Left ventricle myocardium inferior (tissue), 1 donor: ENCODE measurements at regions not wholly inside any gene's neighbourhood (a gene's known extent, or its start where the extent isn't known, plus 50 kb on each side); places are given as distances from the start of the nearest gene placed in this dataset.
"Not testable (repeated sequence)": the region's sequence is repeated elsewhere in the genome, so short reads cannot be mapped to it uniquely, and the experiment has no call there.

ENCODE experiments used
- DNase-seq: peaks from one replicate; pipeline ENCODE4 v3.0.0-alpha.2; 2020
- H3K27ac ChIP-seq: fragments of 200-600 bp; replicated peaks from 2 replicates; pipeline ENCODE4 v1.8.0; 2021
- H3K27me3 ChIP-seq: fragments of 200-600 bp; 2 replicates; pipeline ENCODE4 v1.8.0; 2021; ENCODE audit warnings: low read depth
- H3K36me3 ChIP-seq: fragments of 200-600 bp; 2 replicates; pipeline ENCODE4 v1.8.0; 2021
- H3K4me1 ChIP-seq: fragments of 200-600 bp; 2 replicates; pipeline ENCODE4 v1.8.0; 2021
- H3K4me3 ChIP-seq: fragments of 200-600 bp; 2 replicates; pipeline ENCODE4 v1.8.0; 2021; ENCODE audit warnings: mild to moderate bottlenecking, moderate library complexity
- H3K9me3 ChIP-seq: fragments of 200-600 bp; replicated peaks from 2 replicates; pipeline ENCODE4 v1.8.0; 2021
- CTCF ChIP-seq: fragments of 200-600 bp; IDR thresholded peaks from 2 replicates; pipeline ENCODE4 v1.8.0; 2021; ENCODE audit warnings: antibody characterized with exemption, mild to moderate bottlenecking, borderline replicate concordance
- intact Hi-C: fragments of 100-400 bp; cut with micrococcal nuclease; formaldehyde crosslinking; loops from one replicate; pipeline ENCODE4 v1.11.0; 2022
- donor health status: DM: no; HTN: yes; CAD: no; lungs with severe emphysema.

- no peaks in the 10 kb centered on the region for H3K27me3 ChIP-seq
- H3K36me3 ChIP-seq: no peaks in the 10 kb centered on the region
- no peak for DNase-seq
- no peak for TF ChIP-seq CTCF
- H3K9me3 ChIP-seq: peaks cover 7% of the 10 kb centered on the region
- H3K4me3 ChIP-seq: no peak overlapping the region
- intact Hi-C loops: no loop called here
- H3K4me1 ChIP-seq: no peaks in the 10 kb centered on the region
- H3K27ac ChIP-seq: no peak overlapping the region
Measured at GRCh38 chrX:67408423-67409079, 135.3 kb upstream of the AR start.

GRCh38 chrX:67415937-67416336 is 127.9 kb upstream of the AR start:
- Histone ChIP-seq H3K36me3 (no peaks in the 10 kb centered on the region), H3K27ac (no peak overlapping the region), H3K9me3 (peaks cover 37% of the 10 kb centered on the region), H3K27me3 (no peaks in the 10 kb centered on the region), H3K4me1 (no peaks in the 10 kb centered on the region), H3K4me3 (no peak overlapping the region)
- DNase-seq: no peak
- intact Hi-C loops: no loop called here
- no peak for TF ChIP-seq CTCF

- Histone ChIP-seq H3K4me1 (no peaks in the 10 kb centered on the region), H3K36me3 (no peaks in the 10 kb centered on the region), H3K4me3 (no peak overlapping the region), H3K27ac (no peak overlapping the region), H3K27me3 (no peaks in the 10 kb centered on the region), H3K9me3 (peaks cover 4% of the 10 kb centered on the region)
- intact Hi-C loops: no loop called here
- no peak for DNase-seq
- TF ChIP-seq CTCF: no peak
Measured at GRCh38 chrX:67426946-67427345, 116.9 kb upstream of the AR start.

- TF ChIP-seq CTCF: no peak
- no peaks in the 10 kb centered on the region for H3K27me3 ChIP-seq
- H3K9me3 ChIP-seq: no peaks in the 10 kb centered on the region
- intact Hi-C loops: no loop called here
- H3K27ac ChIP-seq: no peak overlapping the region
- H3K4me1 ChIP-seq: no peaks in the 10 kb centered on the region
- H3K4me3 ChIP-seq: no peak overlapping the region
- no peaks in the 10 kb centered on the region for H3K36me3 ChIP-seq
- no peak for DNase-seq
Measured at GRCh38 chrX:67435536-67435935, 108.3 kb upstream of the AR start.

GRCh38 chrX:67436867-67437266 is 107.0 kb upstream of the AR start:
- no peaks in the 10 kb centered on the region for H3K27me3 ChIP-seq
- no peak for TF ChIP-seq CTCF
- DNase-seq: no peak

GRCh38 chrX:67437821-67438220 is 106.0 kb upstream of the AR start:
- Histone ChIP-seq H3K9me3 (no peaks in the 10 kb centered on the region), H3K27me3 (no peaks in the 10 kb centered on the region), H3K4me3 (no peak overlapping the region), H3K27ac (no peak overlapping the region), H3K36me3 (no peaks in the 10 kb centered on the region), H3K4me1 (no peaks in the 10 kb centered on the region)
- intact Hi-C loops: no loop called here
- TF ChIP-seq CTCF: no peak
- no peak for DNase-seq

More at GRCh38 chrX:67436867-67437266, 107.0 kb upstream of the AR start:
- Histone ChIP-seq H3K4me3 (no peak overlapping the region), H3K4me1 (no peaks in the 10 kb centered on the region), H3K9me3 (no peaks in the 10 kb centered on the region), H3K27ac (no peak overlapping the region), H3K36me3 (no peaks in the 10 kb centered on the region)
- intact Hi-C loops: no loop called here

GRCh38 chrX:67475259-67475658 is 68.6 kb upstream of the AR start:
- H3K4me3 ChIP-seq, H3K36me3 ChIP-seq, H3K27me3 ChIP-seq, H3K9me3 ChIP-seq, H3K4me1 ChIP-seq, DNase-seq, H3K27ac ChIP-seq, intact Hi-C loops: not testable (repeated sequence)
